ENCODE measurements at regions not wholly inside any gene's neighbourhood (a gene's known extent, or its start where the extent isn't known, plus 50 kb on each side); places are given as distances from the start of the nearest gene placed in this dataset.

DNA sequence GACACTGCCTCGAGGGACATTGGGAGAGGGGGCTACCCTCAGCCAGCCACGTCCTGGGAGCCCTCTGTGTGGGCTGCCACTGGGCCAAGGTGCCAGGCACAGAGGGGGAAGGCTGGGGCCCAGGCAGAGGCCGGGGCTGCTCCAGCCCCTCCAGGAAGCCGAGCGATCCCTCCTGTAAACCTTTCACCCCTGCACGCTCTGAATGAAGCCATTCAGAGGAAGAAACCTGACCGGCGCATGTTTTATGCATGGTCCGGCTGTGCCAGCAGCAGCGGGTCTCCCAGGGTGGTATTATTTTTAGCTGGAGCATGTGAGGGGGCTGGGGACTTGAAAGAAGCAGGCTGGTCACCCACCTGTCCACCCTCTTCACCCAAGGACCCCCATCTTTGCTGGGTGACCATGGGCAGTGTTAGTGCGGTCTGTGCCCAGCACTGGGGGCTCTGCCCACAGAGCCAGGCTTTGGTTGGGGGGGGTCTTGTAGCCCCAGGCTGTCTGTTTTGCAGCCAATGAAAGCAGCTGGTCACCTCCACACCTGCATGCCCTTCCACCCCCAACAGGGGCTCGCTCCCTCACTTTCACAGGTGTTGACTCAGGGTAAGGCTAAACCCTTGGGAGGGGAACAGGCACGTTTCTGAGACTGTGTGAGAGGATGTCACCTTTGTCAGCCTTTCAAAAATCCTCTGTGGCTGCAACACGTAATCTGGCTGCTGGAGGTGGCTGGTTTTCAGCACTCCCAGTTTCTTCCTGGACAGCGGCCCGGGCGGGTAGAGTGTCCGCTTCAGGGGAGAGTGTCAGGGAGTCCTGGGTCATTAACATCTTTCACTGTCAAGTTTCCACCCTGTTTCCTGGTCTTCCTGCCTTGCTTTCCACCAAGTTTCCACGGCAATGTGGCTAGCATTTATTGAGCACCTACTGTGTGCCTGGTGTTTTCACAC is 77.1 kb upstream of the BRD7 start:
- H2AFZ ChIP-seq = no peak overlapping the region
- TF ChIP-seq, protein P1, sequence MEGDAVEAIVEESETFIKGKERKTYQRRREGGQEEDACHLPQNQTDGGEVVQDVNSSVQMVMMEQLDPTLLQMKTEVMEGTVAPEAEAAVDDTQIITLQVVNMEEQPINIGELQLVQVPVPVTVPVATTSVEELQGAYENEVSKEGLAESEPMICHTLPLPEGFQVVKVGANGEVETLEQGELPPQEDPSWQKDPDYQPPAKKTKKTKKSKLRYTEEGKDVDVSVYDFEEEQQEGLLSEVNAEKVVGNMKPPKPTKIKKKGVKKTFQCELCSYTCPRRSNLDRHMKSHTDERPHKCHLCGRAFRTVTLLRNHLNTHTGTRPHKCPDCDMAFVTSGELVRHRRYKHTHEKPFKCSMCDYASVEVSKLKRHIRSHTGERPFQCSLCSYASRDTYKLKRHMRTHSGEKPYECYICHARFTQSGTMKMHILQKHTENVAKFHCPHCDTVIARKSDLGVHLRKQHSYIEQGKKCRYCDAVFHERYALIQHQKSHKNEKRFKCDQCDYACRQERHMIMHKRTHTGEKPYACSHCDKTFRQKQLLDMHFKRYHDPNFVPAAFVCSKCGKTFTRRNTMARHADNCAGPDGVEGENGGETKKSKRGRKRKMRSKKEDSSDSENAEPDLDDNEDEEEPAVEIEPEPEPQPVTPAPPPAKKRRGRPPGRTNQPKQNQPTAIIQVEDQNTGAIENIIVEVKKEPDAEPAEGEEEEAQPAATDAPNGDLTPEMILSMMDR (IDR thresholded peaks at IDR 0.05; ENCODE audit: poor library complexity) = no peak
- TF ChIP-seq EZH2phosphoT487 (IDR thresholded peaks at IDR 0.05; ENCODE audit: low read depth, severe bottlenecking, unreplicated experiment) = no peak
- no peak for TF ChIP-seq EZH2 (IDR thresholded peaks at IDR 0.05; ENCODE audit: borderline replicate concordance)
- H3K27me3 ChIP-seq = no peaks in the 10 kb centered on the region
- H3K4me2 ChIP-seq = no peak overlapping the region
- H3K36me3 ChIP-seq (replicated peaks; ENCODE audit: insufficient read depth, low read depth) = no peaks in the 10 kb centered on the region
- H3K9me3 ChIP-seq (ENCODE audit: low read depth) = no peaks in the 10 kb centered on the region
- H4K20me1 ChIP-seq (ENCODE audit: insufficient read depth, poor library complexity, severe bottlenecking) = no peaks in the 10 kb centered on the region
- no peaks in the 10 kb centered on the region for H3K4me1 ChIP-seq (ENCODE audit: insufficient read depth)
- no peak for DNase-seq (ENCODE audit: low spot score)
- no peaks in the 10 kb centered on the region for H3K79me2 ChIP-seq
- no peak overlapping the region for H3K4me3 ChIP-seq
- H3K27ac ChIP-seq = no peak overlapping the region
- H3K9me2 ChIP-seq (replicated peaks; ENCODE audit: insufficient read depth) = no peaks in the 10 kb centered on the region
- WGBS (ENCODE audit: low lambda C conversion rate, missing lambda C conversion rate) = 74% methylated on average over 19 of the region's 19 CpGs

GRCh38 chr16:50444526-50444925 is 75.7 kb upstream of the BRD7 start:
- Histone ChIP-seq H3K9me3 (ENCODE audit: low read depth) (no peaks in the 10 kb centered on the region), H3K9me2 (replicated peaks; ENCODE audit: insufficient read depth) (no peaks in the 10 kb centered on the region), H3K27ac (no peak overlapping the region), H3K4me1 (ENCODE audit: insufficient read depth) (no peaks in the 10 kb centered on the region), H3K27me3 (no peaks in the 10 kb centered on the region), H3K79me2 (no peaks in the 10 kb centered on the region), H4K20me1 (ENCODE audit: insufficient read depth, poor library complexity, severe bottlenecking) (no peaks in the 10 kb centered on the region), H3K4me3 (no peak overlapping the region), H3K36me3 (replicated peaks; ENCODE audit: insufficient read depth, low read depth) (no peaks in the 10 kb centered on the region), H3K4me2 (no peak overlapping the region), H2AFZ (no peak overlapping the region)
- TF ChIP-seq EZH2 (IDR thresholded peaks at IDR 0.05; ENCODE audit: borderline replicate concordance) (no peak), EZH2phosphoT487 (IDR thresholded peaks at IDR 0.05; ENCODE audit: low read depth, severe bottlenecking, unreplicated experiment) (no peak)
- TF ChIP-seq, protein P1 (IDR thresholded peaks at IDR 0.05; ENCODE audit: poor library complexity) = no peak
- WGBS (ENCODE audit: low lambda C conversion rate, missing lambda C conversion rate) = 92% methylated on average over 1 of the region's 1 CpG
- no peak for DNase-seq (ENCODE audit: low spot score)

- H4K20me1 ChIP-seq (ENCODE audit: insufficient read depth, poor library complexity, severe bottlenecking) = no peaks in the 10 kb centered on the region
- no peaks in the 10 kb centered on the region for H3K36me3 ChIP-seq (replicated peaks; ENCODE audit: insufficient read depth, low read depth)
- no peak for DNase-seq (ENCODE audit: low spot score)
- no peaks in the 10 kb centered on the region for H3K79me2 ChIP-seq
- H3K9me2 ChIP-seq (replicated peaks; ENCODE audit: insufficient read depth) = no peaks in the 10 kb centered on the region
- WGBS (ENCODE audit: low lambda C conversion rate, missing lambda C conversion rate) = 93% methylated on average over 3 of the region's 3 CpGs
- H3K9me3 ChIP-seq (ENCODE audit: low read depth) = no peaks in the 10 kb centered on the region
- no peak overlapping the region for H3K4me2 ChIP-seq
- H3K27me3 ChIP-seq = no peaks in the 10 kb centered on the region
- H3K4me3 ChIP-seq = no peak overlapping the region
- no peak overlapping the region for H3K27ac ChIP-seq
- H3K4me1 ChIP-seq (ENCODE audit: insufficient read depth) = no peaks in the 10 kb centered on the region
- TF ChIP-seq, protein P1 (IDR thresholded peaks at IDR 0.05; ENCODE audit: poor library complexity) = no peak
- TF ChIP-seq EZH2 (IDR thresholded peaks at IDR 0.05; ENCODE audit: borderline replicate concordance) = no peak
- no peak overlapping the region for H2AFZ ChIP-seq
Observed at GRCh38 chr16:50442221-50442620, 73.4 kb upstream of the BRD7 start.

All from hepatocyte (in vitro differentiated cells).